Thyroid gland (tissue), 4 donors: ENCODE measurements at regions not wholly inside any gene's neighbourhood (a gene's known extent, or its start where the extent isn't known, plus 50 kb on each side); places are given as distances from the start of the nearest gene placed in this dataset.

Experiments
- DNase-seq, 2 donors: peaks; one replicate each; pipeline ENCODE4 v3.0.0-alpha.2; 2019
- H3K27ac ChIP-seq, 3 donors: fragments of 200-600 bp; sonication (generic); 1 replicate in 2 of 3; 2 replicates in 1 of 3; pipeline ENCODE4 v1.5.1; 2016 to 2019; ENCODE audit warnings: mild to moderate bottlenecking in 1 of 3, moderate library complexity in 1 of 3
- H3K27me3 ChIP-seq: fragments of 200-600 bp; sonication (generic); one replicate; pipeline ENCODE4 v1.5.1; 2019
- H3K36me3 ChIP-seq, 2 donors: fragments of 200-600 bp; sonication (generic); one replicate each; pipeline ENCODE4 v1.5.1; 2016 to 2019
- H3K4me1 ChIP-seq, 2 donors: fragments of 200-600 bp; sonication (generic); one replicate each; pipeline ENCODE4 v1.5.1; 2017 to 2019
- H3K4me3 ChIP-seq, 3 donors: fragments of 200-600 bp; sonication (generic); replicated peaks in 1 of 3; 1 replicate in 2 of 3; 2 replicates in 1 of 3; pipeline ENCODE4 v1.5.1; 2016; ENCODE audit warnings: mild to moderate bottlenecking in 1 of 3
- H3K9me3 ChIP-seq: fragments of 200-600 bp; sonication (generic); one replicate; pipeline ENCODE4 v1.5.1; 2017
- POLR2A ChIP-seq, 2 donors: fragments of 450-650 bp; IDR thresholded peaks; one replicate each; pipeline ENCODE4 v1.6.1; 2017; ENCODE audit warnings: antibody characterized with exemption in 2 of 2, mild to moderate bottlenecking in 2 of 2, moderate library complexity in 1 of 2
- WGBS, 2 donors: methylation state at CpG; one replicate each; pipeline ENCODE4 v1.1.5; 2017; 5-methylcytosine and 5-hydroxymethylcytosine counted together
- intact Hi-C: fragments of 100-400 bp; cut with DNase I; formaldehyde crosslinking; loops from one replicate; pipeline ENCODE4 v1.15.1; 2023
- TF ChIP-seq, protein P1 (sequence below), 6 experiments: fragments of 200-600 bp in 3 of 6; fragments of 450-650 bp in 3 of 6; sonication (generic) in 3 of 6; IDR thresholded peaks; one replicate each; pipeline ENCODE4 v1.5.1; 2016 to 2019; ENCODE audit warnings: antibody characterized with exemption in 6 of 6, mild to moderate bottlenecking in 2 of 6, inconsistent platforms in 1 of 6, moderate library complexity in 1 of 6

DNA sequence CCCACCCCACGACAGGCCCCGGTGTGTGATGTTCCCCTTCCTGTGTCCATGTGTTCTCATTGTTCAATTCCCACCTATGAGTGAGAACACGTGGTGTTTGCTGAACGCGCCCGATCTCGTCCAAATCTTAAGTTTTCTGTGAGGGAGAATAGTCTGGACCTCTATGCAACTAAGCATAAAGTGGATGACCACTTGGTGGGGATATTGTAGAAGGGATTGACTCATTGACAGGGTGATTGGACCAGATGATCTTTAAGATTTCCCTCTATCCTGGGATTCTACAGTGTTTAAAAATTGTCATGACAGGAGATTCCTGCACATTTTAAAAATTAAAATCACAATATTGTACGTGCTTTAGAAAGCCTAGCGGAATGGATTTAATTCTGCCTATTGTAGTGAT lies 141.3 kb downstream of the TRMT11 start:
- no peaks in the 10 kb centered on the region for H3K9me3 ChIP-seq
- H3K4me1 ChIP-seq: no peaks in the 10 kb centered on the region
- 81 to 82% methylated on average over 9 of the region's 9 CpGs for WGBS, 2 donors
- no peak for DNase-seq
- no peaks in the 10 kb centered on the region for H3K36me3 ChIP-seq
- TF ChIP-seq, protein P1, sequence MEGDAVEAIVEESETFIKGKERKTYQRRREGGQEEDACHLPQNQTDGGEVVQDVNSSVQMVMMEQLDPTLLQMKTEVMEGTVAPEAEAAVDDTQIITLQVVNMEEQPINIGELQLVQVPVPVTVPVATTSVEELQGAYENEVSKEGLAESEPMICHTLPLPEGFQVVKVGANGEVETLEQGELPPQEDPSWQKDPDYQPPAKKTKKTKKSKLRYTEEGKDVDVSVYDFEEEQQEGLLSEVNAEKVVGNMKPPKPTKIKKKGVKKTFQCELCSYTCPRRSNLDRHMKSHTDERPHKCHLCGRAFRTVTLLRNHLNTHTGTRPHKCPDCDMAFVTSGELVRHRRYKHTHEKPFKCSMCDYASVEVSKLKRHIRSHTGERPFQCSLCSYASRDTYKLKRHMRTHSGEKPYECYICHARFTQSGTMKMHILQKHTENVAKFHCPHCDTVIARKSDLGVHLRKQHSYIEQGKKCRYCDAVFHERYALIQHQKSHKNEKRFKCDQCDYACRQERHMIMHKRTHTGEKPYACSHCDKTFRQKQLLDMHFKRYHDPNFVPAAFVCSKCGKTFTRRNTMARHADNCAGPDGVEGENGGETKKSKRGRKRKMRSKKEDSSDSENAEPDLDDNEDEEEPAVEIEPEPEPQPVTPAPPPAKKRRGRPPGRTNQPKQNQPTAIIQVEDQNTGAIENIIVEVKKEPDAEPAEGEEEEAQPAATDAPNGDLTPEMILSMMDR (IDR thresholded peaks at IDR 0.05): no peak
- no peak for TF ChIP-seq POLR2A (IDR thresholded peaks at IDR 0.05)
- no peak overlapping the region for H3K27ac ChIP-seq
- intact Hi-C loops: no loop called here
- no peaks in the 10 kb centered on the region for H3K27me3 ChIP-seq
- no peak overlapping the region for H3K4me3 ChIP-seq

DNA sequence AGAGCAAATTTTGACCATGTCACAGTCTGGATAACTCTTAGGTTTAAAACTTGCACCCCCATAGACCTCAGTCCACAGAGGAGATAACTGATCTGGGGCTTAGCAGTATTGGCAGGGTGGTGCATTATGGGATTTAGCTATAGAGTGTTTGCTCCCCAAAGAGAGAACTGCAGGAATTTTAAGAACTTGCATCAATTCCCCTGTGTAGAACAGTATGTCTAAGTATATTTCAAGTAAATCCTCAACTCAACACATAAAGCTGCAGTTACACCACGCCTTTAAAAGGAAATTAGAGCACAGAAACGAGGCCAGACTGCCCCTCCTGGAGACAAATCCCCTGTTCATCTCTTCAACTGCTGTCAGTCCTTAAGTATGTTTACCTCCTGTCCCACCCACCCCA lies 144.9 kb downstream of the TRMT11 start:
- WGBS, 2 donors: 77 to 79% methylated on average over 2 of the region's 2 CpGs
- Histone ChIP-seq H3K9me3 (no peaks in the 10 kb centered on the region), H3K27me3 (no peaks in the 10 kb centered on the region), H3K4me3 (no peak overlapping the region), H3K27ac (no peak overlapping the region), H3K4me1 (no peaks in the 10 kb centered on the region), H3K36me3 (no peaks in the 10 kb centered on the region)
- intact Hi-C loops: no loop called here
- TF ChIP-seq POLR2A (IDR thresholded peaks at IDR 0.05): no peak
- no peak for DNase-seq

DNA sequence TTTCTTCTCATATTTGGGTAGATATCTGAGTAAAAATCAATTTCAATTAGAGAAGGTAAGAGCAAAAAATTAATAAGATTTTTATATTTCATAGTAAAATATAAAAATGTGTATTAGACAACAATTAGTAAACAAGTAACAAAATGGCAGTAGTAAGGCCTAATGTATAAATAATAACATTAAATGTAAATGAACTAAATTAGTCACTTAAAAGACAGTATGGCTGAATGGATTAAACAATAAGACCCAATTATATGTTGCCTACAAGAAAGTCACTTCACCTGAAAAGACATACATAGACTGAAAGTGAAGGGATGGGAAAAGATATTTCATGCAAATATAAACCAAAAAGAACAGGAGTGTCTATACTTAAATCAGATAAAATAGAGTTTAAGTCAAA lies 147.6 kb downstream of the TRMT11 start:
- no peak for TF ChIP-seq POLR2A (IDR thresholded peaks at IDR 0.05)
- TF ChIP-seq, protein P1 (IDR thresholded peaks at IDR 0.05): no peak
- no peak overlapping the region for H3K27ac ChIP-seq
- intact Hi-C loops: no loop called here
- H3K4me1 ChIP-seq: no peaks in the 10 kb centered on the region
- H3K4me3 ChIP-seq: no peak overlapping the region
- H3K9me3 ChIP-seq: no peaks in the 10 kb centered on the region
- no peak for DNase-seq
- no peaks in the 10 kb centered on the region for H3K36me3 ChIP-seq
- H3K27me3 ChIP-seq: no peaks in the 10 kb centered on the region

DNA sequence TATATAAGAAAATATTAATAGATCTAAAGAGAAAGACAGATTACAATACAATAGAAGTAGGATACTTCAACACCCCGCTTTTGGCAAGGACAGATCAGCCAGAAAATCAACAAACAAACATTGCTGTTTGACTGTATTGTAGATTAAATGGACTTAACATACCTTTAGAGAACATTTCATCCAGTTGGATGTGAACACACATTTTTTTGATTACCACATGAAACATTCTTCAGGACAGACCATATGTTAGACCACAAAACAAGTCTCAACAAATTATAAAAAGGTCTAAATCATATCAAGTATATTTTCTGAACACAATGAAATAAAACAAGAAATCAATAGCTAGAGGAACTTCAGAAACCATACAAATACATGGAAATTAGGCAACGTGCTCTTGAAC lies 148.2 kb downstream of the TRMT11 start:
- WGBS, 2 donors: 92 to 97% methylated on average over 2 of the region's 2 CpGs
- Histone ChIP-seq H3K9me3 (no peaks in the 10 kb centered on the region), H3K27ac (no peak overlapping the region), H3K4me1 (no peaks in the 10 kb centered on the region), H3K27me3 (no peaks in the 10 kb centered on the region), H3K4me3 (no peak overlapping the region), H3K36me3 (no peaks in the 10 kb centered on the region)
- intact Hi-C loops: no loop called here
- no peak for TF ChIP-seq POLR2A (IDR thresholded peaks at IDR 0.05)
- TF ChIP-seq, protein P1 (IDR thresholded peaks at IDR 0.05): no peak
- no peak for DNase-seq

DNA sequence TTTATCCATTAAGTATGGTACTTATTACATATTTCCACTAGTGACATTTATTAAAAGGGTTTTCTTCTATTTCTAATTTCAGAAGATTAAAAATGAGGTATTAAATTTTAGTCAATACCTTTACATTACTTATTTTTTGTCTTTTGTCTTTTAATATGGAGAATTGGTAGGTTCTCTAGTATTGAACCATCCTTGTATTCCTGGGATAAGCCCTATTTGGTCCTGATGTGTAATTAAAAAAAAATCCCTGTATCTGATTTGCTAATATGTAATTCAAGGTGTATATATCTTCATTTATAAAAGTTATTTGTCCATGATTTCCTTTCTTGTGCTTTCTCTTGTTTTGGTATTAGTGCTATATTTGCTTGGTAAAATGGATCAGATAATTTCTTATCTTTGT lies 153.7 kb downstream of the TRMT11 start:
- Histone ChIP-seq H3K27me3 (no peaks in the 10 kb centered on the region), H3K4me3 (no peak overlapping the region), H3K4me1 (peaks cover 7% of the 10 kb centered on the region in 2 donors), H3K9me3 (no peaks in the 10 kb centered on the region), H3K36me3 (no peaks in the 10 kb centered on the region), H3K27ac (no peak overlapping the region)
- TF ChIP-seq, protein P1 (IDR thresholded peaks at IDR 0.05): no peak
- TF ChIP-seq POLR2A (IDR thresholded peaks at IDR 0.05): no peak
- no peak for DNase-seq
- intact Hi-C loops: no loop called here

DNA sequence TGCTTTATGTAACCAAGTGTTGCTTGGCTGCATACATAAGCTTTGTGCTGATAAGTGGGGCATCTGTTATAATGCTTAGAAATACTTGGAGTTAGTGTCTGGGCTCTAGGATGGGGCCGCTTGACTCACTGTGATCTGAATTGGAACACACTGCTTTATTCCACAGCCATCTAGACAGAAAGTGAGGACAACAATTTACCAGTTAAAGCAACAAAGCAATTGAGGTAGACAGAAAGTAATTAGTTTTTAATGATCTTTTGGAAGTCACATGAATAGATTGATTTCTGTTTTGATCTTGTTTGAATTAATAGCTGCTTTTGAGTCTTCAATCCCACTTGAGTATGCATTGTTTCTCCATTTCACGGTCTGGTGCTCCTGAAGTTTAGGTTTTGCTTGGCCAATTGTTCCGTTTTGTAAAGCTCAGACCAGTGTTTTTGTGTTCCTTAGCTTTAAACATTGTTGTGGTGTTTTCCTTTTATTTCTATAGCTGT lies 157.5 kb downstream of the TRMT11 start:
- H3K36me3 ChIP-seq: no peaks in the 10 kb centered on the region
- H3K27ac ChIP-seq: no peak overlapping the region
- TF ChIP-seq, protein P1 (IDR thresholded peaks at IDR 0.05): no peak
- TF ChIP-seq POLR2A (IDR thresholded peaks at IDR 0.05): no peak
- intact Hi-C loops: no loop called here
- no peaks in the 10 kb centered on the region for H3K9me3 ChIP-seq
- no peaks in the 10 kb centered on the region for H3K27me3 ChIP-seq
- 32 to 33% methylated on average over 3 of the region's 3 CpGs for WGBS, 2 donors
- H3K4me3 ChIP-seq: no peak overlapping the region
- H3K4me1 ChIP-seq: peaks cover 7% of the 10 kb centered on the region in 2 donors
- no peak for DNase-seq
